ENCODE measurements at regions not wholly inside any gene's neighbourhood (a gene's known extent, or its start where the extent isn't known, plus 50 kb on each side); places are given as distances from the start of the nearest gene placed in this dataset.

DNA sequence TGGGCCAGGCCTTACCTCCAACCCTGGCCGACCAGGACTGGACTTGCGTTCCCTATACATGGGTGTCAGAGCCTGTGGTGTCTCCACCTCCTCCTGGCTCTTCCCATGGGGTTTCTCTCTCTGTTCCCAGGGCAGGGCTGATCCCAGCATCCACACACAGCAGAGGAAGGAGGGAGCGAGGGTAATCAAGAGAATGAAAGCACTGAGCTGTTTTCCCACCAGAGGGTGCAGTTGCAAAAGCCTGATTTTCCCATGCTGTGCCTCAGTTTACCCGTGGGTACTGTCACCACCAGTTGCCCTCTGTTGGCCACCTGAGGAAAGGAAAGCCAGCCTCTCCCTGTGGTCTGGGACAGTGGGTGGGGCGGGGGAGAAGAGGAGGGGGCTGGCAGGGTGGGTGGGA is 249.7 kb upstream of the GSE1 start:
- TF ChIP-seq POLR2AphosphoS5 (IDR thresholded peaks at IDR 0.05), result no peak
- TF ChIP-seq CTCF (IDR thresholded peaks at IDR 0.05), result no peak
- no peak for TF ChIP-seq POLR2A (IDR thresholded peaks at IDR 0.05)
- no peak for TF ChIP-seq EP300 (IDR thresholded peaks at IDR 0.05)
